ENCODE measurements at regions not wholly inside any gene's neighbourhood (a gene's known extent, or its start where the extent isn't known, plus 50 kb on each side); places are given as distances from the start of the nearest gene placed in this dataset.
"Not testable (repeated sequence)": the region's sequence is repeated elsewhere in the genome, so short reads cannot be mapped to it uniquely, and the experiment has no call there.

DNA sequence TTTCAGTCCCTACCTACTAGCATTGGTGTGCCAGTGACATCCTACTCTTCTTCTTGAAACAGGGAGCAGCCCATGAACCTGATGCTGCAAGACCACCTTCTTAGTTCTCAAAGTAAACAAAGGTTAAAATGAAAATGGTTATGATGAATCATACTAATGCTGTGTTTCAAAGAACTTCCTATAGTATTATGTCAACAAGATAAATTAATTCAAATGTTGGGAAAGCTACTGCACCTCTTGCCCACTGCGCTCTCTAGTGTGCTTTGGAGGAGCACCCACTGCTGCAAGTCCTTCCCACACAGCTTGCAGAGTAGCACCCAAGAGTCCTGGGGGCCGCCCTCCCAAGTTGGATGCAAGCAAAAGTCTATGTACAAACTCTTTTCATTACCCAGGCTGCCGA, 81.1 kb downstream of the CD200R1L start:
- no peak for FAIRE-seq

DNA sequence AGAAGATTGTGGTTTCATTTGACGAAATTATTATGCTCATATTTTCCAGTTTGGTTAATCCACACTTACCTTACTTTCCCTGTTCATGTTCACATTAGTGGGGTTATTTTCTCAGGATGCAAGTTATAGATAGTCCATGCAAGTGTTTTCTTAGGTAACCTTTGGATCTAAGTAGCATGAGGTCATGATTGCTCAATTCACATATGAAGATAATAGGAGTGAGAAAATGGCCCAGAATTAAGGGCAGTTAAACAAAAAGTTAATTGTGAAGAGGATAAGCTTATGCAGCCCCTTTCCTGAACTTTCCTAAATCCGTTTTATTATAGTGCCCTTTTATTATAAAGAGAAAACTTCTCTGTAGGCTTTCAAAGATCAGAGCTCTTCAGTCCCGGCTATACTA, 83.4 kb downstream of the CD200R1L start:
- FAIRE-seq, result no peak

DNA sequence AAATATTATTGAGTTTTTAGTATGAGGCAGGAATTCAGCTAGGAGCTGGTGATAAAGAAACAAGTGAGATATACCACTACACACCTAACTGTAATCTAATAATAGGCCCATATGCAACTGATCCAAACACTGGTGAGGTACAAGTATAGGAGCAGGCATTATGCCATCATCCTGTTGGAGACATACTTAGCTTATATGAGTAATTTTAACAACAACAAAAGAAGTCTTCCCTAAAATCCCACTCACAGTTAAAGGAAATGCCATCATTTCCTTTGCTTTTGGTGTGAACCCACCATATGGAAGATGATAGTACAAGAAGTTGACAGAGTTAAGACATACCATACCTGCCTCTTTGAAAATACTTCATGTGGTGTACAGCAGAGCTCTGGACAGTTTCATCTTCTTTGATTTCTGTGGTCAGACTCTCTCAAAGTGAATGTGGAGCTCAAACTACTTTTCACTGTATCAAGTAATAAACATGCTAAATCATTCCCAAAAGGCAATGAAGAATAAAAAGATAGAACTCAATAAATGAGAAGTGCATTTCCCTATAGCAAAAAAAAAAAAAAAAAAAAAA, 85.5 kb downstream of the CD200R1L start:
- no peak for FAIRE-seq

DNA sequence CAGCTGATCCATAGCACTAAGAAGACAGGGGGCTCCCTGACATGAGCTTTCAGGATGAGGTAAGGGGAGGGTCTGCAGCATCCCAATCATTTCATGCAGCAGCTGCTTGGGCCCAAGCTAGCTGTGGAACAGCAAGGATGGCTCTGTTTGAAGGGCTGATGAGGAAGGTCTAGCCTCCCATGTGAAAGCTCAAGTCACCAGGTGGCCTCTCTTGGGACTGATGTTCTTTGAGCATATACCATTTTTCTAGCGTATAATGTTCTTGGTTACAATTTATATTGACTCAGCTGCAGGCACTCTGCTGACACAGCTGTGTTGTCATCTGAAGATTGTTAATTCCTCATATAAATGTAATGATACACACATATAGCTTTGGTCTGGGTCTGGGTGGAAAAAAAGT, 87.0 kb downstream of the CD200R1L start:
- no peak for FAIRE-seq

DNA sequence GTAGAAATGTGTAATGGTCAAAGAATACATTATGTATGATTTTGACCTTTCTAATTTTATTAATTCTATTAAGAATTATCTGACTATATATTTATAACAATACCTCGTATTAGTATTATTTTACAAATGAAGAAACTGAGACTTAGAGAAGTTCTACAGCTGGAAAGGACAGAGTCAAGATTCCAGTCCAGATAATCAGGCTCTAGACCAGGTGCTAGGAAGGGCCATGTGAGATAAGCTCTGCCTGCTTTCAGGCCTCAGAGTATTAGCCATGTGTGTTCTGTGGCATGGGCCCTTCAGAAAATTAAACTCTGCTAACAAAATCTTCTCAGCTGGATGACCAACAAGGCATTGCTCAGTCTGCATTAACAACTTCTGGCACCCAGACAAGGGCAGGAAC, 87.5 kb downstream of the CD200R1L start:
- FAIRE-seq, result no peak

DNA sequence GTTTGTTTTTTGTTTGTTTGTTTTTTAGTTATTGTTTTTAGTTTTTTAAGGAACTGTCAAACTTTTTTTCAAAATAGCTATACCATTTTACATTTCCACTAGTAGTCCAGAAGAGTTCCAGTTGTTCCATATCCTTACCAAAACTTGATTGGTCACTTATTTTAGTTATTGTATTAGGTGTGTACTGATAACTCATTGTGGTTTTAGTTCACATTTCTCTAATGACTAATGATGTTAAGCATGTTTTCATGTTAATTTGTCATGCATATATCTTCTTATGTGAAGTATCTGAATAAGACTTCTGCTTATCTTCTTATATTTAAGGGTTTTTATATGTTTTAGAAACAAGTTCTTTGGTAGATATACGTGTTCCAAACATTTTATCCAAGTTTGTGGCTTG, 89.5 kb downstream of the CD200R1L start:
- FAIRE-seq, result no peak

DNA sequence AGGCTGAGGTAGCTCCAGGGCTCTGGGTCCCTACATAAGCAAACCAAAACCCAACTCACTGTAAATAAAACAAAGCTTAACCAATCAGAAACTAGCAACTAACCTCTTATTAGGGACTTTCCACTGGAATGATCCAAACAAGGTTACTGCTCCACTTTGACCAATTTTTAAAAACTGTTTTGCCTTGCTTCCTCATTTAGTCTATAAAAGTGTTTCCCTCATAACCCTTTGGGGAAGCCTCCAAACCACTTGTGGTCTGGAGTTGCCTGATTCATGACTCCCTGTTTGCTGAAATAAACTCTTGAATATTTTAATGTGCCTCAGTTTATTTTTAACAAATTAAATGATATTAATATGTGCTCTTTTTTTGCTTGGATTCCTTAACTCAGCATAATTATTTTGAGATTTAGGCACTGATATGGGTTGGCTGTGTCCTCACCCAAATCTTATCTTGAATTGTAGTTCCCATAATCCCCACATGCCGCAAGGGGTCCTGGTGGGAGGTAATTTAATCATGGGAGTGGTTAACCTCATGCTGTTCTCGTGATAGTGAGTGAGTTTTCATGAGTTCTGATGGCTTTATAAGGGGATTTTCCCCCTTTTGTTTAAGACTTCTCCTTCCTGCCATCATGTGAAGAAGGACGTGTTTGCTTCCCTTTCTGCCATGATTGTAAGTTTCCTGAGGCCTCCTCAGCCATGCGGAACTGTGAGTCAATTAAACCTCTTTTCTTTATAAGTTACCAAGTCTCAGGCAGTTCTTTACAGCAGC, 90.6 kb downstream of the CD200R1L start:
- no peak for FAIRE-seq

DNA sequence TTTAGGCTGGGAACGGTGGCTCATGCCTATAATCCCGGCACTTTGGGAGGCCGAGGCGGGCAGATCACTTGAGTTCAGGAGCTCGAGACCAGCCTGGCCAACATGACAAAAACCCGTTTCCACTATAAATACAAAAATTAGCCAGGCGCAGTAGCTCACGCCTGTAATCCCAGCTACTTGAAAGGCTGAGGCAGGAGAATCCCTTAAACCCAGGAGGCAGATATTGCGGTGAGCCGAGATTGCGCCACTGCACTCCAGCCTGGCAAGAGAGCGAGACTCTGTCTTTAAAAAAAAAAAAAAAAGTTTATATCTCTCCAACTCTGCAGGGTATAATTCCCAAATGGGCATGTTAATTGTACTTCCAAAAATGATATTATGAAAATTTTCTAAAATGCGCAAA, 91.6 kb downstream of the CD200R1L start:
- FAIRE-seq, result not testable (repeated sequence)

DNA sequence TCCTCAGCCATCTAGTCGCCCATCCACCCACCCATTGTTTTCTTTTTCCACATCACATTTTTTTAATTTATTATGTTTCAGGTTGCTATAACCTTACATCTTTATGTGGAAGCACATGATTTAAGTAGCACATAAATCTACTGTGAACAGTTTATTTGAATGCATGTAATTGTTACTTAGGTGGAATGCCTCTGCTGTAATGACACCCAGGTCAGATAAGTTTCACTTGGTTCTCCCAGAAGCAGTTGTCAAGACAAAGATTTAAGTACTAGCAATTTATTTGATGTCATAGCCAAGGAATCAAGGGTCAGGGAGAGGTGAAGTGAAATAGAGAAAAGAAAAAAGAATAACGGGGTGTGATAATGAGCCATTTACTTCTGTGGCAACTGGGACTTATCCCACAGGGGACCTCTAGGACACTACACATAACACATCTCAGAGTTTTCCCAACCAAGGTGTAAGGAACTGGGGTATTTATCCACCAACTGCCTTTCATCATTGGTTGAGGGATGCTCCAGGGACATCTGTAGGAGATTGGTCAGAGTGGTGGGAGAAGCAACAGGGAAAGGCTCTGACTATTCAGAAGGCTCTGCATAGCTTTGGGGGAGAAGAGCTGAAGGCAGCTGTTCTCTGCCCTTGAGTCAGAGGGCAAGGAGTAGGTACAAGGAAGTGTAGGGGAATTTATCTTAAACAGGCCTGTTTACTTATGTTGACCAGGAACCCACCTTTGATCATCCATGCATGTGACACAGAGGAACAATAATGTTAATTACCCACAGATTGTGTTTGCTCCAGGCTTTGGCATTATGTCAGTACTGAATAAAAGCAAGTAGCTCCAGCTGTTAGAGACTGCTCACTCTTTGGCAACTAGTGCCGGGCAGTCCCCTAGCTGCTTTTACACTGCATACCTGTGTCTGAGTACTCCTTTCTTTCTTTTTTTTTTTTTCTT, 94.8 kb downstream of the CD200R1L start:
- no peak for FAIRE-seq

DNA sequence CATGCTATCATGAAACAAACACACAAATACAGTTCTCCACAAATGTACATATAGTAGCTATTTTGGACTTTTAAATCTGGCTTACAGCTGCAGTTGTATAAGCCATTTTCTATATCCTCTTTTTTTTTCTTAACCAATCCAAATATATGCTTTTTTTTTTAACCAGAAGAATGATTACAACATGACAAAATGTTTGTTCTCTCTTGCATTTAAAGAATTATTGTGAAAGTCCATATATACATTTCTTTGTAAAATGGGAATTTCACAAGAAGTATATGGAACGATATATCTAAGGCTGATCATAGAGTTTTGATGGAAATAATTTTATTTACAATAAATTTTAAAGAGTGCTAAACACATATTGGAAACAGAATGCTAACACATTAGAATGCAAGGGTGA, 95.6 kb downstream of the CD200R1L start:
- no peak for FAIRE-seq

DNA sequence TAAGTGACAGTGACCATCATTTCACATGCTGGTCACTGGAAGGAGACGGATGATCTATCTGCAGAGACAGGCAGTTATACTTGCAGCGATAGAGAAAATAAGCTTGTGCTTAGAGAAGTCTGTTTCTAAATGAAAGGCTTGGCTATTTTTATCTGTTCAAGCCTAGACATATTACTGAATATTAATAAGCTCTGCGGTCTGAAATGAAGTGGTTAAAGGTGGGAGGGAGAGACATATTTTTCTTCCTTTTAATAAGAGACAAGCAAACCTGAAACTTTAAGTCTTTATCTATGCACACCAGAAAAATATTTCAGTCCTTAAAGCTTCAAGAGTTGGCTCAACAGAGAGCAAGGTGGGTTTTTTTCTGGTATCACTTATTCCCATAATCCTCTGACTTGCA, 99.0 kb downstream of the CD200R1L start:
- no peak for FAIRE-seq

DNA sequence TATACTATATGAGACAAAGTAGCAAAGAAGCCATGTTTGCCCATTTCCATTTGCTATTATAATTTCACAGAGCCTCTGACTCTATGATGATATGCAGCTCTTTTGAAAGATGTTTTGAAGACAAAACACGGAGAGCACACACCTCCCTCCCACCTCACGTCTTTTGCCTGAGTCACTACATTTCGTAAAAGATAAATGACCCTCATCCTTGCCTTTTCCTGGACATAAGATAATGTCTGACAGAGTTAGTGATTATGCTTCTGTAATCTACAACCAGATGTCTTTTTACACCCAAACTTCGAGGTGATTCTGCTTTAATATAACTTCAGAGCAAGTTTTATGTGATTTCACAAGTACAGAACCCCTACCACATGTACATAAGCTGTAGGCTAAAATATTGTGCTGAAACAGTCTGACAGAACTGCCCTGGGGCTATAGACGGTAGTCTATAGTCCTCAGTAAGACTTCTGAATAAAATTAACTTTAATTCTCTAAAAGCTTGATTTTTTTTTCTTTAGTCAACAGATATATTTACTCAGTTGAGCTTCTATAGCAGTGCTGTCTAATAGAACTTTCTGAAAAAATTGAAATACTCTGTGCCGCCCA, 99.9 kb downstream of the CD200R1L start:
- no peak for FAIRE-seq

DNA sequence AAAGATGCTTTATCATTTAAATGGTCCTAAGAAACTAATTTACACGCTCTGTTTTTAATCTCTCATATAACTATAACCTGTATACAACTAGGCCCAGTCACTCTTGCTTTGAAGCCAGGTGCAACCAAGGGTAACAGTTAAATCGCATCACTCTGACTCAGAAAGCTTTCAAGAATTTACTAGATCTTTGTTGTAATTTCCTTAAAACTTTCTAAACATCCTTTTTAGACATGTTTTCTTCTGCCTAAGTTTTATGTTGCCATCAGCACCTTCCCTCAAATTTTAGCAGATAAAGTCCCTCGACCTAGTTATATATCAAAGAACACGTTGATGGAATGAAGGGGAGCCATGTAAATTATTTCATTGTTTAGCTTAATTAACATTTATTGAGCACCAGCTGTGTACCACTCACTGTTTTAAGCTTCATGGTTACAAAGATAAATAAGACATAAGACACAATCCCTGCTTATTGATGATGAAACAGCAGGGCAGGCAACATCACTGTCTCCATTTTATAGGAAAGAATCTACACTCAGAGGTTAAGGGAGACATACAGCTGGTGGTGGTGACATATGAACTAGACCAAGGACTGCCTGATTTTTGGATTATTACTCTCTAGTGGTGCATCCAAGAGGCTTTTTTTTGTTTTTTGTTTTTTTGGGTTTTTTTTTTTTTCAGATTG, 101.0 kb downstream of the CD200R1L start:
- no peak for FAIRE-seq

DNA sequence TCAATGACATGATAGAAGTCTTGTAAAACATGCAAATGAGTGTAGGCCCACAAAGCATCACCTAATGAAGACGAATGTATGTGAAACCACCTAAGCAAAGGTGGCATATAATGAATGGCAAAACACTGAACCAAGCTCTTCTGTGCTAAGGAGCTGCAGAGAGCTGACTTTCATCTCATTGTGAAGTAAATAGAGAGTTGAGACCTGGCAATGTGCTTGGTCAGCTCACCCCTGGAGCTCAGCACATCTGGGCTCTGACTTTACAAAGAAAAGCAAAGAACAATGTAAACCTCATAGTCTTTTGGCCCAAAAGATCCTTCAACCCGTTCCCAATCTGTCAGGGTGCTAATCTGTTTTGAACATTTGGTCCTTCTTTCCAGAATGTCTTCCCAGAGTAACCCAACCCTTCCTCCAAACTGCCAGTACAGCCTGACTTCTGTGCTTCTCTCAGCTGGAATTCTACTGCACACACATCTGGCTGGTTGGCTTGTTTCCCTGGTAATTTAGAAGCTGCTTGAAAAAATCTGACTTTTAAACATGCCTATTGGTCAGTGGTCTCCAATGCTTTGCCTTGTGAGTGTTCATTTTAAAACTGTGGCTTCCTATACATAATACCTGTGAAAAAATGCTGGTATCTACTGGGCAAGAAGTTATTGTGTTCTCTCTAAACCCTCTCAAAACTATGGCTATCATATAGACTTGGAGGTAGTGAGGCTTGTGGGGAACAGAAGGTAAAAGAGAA, 101.7 kb downstream of the CD200R1L start:
- FAIRE-seq, result no peak

DNA sequence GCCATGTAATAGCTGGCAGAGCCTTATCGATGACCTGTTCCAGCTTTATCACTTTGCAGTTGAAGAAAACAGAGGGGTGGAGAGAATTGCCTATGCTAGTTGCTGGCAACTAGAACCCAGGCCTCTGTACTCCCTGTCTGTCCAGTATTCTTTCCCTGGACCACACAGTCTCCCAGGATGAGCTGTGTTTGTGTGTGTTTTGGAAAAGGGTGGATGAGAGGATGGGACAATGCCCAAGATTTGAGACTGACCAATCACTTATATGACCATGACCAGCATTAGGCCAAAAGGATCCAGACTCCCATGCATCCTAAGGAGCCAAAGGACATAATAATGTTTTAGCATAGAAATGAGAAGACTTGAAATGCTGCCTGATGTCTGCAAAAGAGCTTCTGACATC, 102.6 kb downstream of the CD200R1L start:
- no peak for FAIRE-seq

DNA sequence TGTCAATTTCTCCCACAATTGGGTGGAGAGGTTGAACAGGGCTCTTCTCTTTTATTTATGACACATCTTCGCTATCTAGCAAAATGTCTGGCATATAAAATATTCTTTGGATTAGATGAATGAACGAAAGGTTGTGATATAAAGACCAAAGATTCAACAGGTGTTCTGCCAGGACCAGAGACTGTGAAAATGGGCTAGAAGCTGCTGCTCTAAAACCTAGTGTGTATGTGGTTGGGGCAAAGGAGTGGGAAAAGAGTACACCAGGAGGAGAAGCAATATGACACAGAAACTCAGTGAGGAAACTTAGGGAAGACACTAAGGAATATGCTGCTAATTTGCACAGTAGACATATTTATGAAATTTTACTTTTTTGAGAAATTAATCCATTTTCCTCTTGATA, 102.0 kb upstream of the CCDC80 start:
- FAIRE-seq, result no peak

DNA sequence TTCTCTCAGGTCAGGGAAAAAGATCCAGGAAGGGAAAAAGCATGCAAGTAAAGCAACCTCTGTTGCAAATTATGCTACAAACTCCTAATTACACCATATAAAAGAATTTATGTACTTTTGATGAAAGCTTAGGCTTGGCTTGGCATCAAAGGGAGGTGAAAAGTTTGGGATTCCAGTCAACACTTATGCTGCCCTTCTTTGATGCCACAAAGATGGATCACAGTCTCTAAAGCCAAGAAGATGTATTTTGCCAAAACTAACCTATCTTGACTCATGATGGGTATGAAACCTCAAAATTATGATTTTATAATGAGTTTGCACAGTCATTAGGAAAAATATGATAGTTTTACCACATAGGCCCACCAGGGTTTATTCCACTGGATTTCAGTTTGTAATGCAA, 101.0 kb upstream of the CCDC80 start:
- FAIRE-seq, result no peak

DNA sequence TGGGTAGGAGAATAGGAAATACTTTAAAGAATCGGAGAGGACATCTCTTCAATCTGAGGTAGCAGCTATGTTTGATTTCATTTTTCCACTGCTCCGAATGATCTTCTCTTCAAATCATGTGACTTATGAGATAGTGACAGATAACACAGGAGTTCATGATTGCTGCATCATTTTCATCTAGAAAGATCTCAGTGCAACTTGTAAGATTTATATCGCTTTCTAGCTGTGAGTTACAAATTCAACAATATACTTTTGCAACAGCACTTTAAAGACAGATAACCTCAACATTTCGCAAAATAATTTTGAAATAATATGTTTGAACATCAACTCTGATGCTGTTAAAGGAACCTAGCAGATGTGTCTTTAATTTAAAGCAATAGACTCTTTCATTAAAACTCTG, 99.9 kb upstream of the CCDC80 start:
- FAIRE-seq, result no peak

DNA sequence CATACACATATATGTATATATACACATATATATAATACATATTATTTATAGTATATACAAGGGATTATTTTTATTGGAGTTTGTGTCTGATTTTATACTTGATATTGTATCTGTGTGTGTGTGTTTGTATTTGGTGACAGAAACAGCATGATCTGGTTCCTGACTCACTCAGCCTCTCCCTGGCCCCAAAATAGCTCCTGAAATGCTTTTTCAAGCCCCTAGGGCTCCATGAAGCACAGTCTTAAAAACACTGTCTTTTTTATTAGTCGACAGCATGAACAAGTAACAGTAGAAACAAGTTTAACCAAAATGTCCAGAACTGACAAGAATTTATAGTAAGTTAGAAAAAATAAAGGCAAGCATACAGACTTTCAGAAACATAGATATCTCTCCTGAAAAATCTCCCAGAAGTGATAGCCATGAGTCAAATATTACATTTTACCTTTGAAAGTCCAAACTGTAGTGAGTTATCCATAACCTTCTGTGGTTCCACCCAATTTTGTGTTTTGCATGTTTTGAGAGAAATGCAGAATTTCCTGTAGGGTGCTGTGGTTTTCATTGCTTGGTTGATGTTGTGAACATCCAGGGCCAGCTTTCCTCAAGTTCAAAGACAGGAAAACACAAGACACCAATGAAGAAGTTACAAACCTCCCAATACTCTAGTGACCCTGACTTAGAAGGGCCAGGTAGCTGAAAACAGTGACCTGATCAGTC, 98.5 kb upstream of the CCDC80 start:
- FAIRE-seq, result no peak

DNA sequence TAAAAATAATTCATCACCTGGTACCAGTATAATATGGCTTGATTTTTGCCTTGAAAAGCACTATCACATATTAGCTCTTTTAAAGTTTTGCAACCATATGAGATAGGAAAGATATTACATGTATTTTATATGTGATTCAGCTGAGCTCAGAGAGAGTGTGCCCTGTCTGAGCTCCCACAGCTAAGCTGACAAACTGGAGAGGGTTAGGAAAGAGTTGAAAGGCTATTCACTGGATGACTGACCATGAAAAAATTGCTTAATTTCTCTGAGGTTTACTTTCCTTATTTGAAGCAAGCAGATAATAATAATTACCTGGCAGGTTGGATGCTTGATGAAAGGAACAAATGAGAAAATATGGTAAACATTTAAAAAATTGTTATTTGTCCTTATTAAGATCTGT, 97.4 kb upstream of the CCDC80 start:
- no peak for FAIRE-seq

DNA sequence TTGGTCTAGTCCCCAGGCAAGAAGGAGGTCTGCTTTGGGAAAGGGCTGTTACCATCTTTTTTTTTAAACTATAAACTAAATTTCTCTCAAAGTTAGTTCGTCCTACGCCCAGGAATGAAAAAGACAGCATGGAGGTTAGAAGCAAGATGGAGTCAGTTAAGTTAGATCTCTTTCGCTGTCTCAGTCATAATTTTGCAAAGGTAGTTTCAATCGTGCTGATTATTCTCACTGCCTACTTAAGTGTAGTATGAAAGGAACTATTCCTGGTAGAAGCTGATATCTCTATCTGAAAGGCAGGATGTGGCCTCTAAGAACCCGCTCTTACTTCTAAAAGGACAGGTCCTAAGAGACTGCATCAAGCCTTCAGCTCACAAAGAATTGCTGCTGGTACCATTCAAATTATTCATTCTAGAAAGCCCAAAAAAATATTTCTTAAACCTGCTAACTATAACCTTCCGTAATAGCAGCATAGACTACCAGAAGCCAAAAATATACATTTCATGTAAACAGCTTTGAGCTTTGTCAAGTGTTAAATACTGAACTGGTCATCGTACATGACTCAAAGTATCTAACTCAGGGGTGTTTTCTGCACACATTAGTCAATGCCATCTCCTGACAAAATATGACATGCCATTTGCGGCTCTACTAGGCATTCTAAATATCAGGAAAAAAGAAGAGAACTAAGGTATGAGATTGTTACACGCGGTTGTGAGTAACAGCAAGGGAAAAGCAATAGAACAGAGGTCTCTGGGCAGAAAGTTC, 96.0 kb upstream of the CCDC80 start:
- no peak for FAIRE-seq
